CD14-positive monocyte (primary cell): ENCODE measurements at regions not wholly inside any gene's neighbourhood (a gene's known extent, or its start where the extent isn't known, plus 50 kb on each side); places are given as distances from the start of the nearest gene placed in this dataset.

Experiments used
- DNase-seq, 3 donors: peaks; one replicate each; pipeline ENCODE4 v3.0.0-alpha.2; 2011 to 2022
- H2AFZ ChIP-seq: 2 replicates; pipeline ENCODE4 v1.6.0; 2012; ENCODE audit warnings: mild to moderate bottlenecking, low read depth, low read length, inconsistent platforms; ENCODE audit not compliant: insufficient read depth, poor library complexity, severe bottlenecking
- H3K27ac ChIP-seq, 2 donors: 1 replicate in 1 of 2; 2 replicates in 1 of 2; pipeline ENCODE4 v1.5.1; 2012 to 2013; ENCODE audit warnings: low read length in 2 of 2, control low read depth in 1 of 2, inconsistent platforms in 1 of 2, low read depth in 1 of 2, mild to moderate bottlenecking in 1 of 2
- H3K27me3 ChIP-seq, 2 donors: one replicate each; pipeline versions ENCODE4 v1.6.0 to v1.6.1; 2011 to 2013; ENCODE audit warnings: low read length in 2 of 2; ENCODE audit not compliant: control insufficient read depth in 2 of 2, insufficient read depth in 2 of 2
- H3K36me3 ChIP-seq, 2 donors: replicated peaks in 1 of 2; 1 replicate in 1 of 2; 2 replicates in 1 of 2; pipeline versions ENCODE4 v1.5.1 to v1.6.1; 2012 to 2013; ENCODE audit warnings: low read length in 2 of 2, control low read depth in 1 of 2, inconsistent platforms in 1 of 2, mild to moderate bottlenecking in 1 of 2; ENCODE audit not compliant: insufficient read depth in 2 of 2, control insufficient read depth in 1 of 2
- H3K4me1 ChIP-seq, 2 donors: 1 replicate in 1 of 2; 2 replicates in 1 of 2; pipeline versions ENCODE4 v1.5.1 to v1.6.1; 2012 to 2013; ENCODE audit warnings: low read length in 2 of 2, control low read depth in 1 of 2, inconsistent platforms in 1 of 2, mild to moderate bottlenecking in 1 of 2, moderate library complexity in 1 of 2; ENCODE audit not compliant: insufficient read depth in 2 of 2, control insufficient read depth in 1 of 2
- H3K4me2 ChIP-seq: replicated peaks from 2 replicates; pipeline ENCODE3; 2012; ENCODE audit warnings: low read length, moderate library complexity, mild to moderate bottlenecking; ENCODE audit not compliant: poor library complexity, severe bottlenecking; ENCODE audit errors: extremely low read depth
- H3K4me3 ChIP-seq, 3 experiments: fragments of 200-600 bp in 1 of 3; sonication (generic) in 1 of 3; replicated peaks in 1 of 3; 1 replicate in 2 of 3; 2 replicates in 1 of 3; pipeline ENCODE4 v1.5.1; 2011 to 2013; ENCODE audit warnings: low read length in 3 of 3, mild to moderate bottlenecking in 3 of 3, control low read depth in 2 of 3, low read depth in 2 of 3, inconsistent platforms in 1 of 3, moderate library complexity in 1 of 3
- H3K79me2 ChIP-seq: 2 replicates; pipeline ENCODE4 v1.6.0; 2012; ENCODE audit warnings: mild to moderate bottlenecking, control low read depth, inconsistent platforms, low read length, moderate library complexity; ENCODE audit not compliant: insufficient read depth
- H3K9ac ChIP-seq: 2 replicates; pipeline ENCODE4 v1.6.0; 2017; ENCODE audit warnings: low read length, mild to moderate bottlenecking; ENCODE audit not compliant: insufficient read depth, poor library complexity, severe bottlenecking
- H3K9me3 ChIP-seq, 2 donors: replicated peaks in 1 of 2; 1 replicate in 1 of 2; 2 replicates in 1 of 2; pipeline versions ENCODE4 v1.5.1 to v1.6.1; 2012 to 2013; ENCODE audit warnings: low read length in 2 of 2, control low read depth in 1 of 2; ENCODE audit not compliant: control insufficient read depth in 1 of 2, insufficient read depth in 1 of 2
- H4K20me1 ChIP-seq: 2 replicates; pipeline ENCODE4 v1.6.0; 2012; ENCODE audit warnings: mild to moderate bottlenecking, low read length, control low read depth, moderate library complexity; ENCODE audit not compliant: insufficient read depth
- H3K27ac Mint-ChIP-seq, 7 donors: one replicate each; pipeline ENCODE4 v1.8.0; 2020; ENCODE audit warnings: mild to moderate bottlenecking in 7 of 7, mixed read lengths in 7 of 7, moderate library complexity in 6 of 7, inconsistent platforms in 2 of 7
- H3K27me3 Mint-ChIP-seq, 3 donors: one replicate each; pipeline ENCODE4 v1.8.0; 2021 to 2022; ENCODE audit warnings: low read depth in 3 of 3, mild to moderate bottlenecking in 3 of 3, mixed read lengths in 3 of 3, moderate library complexity in 3 of 3, inconsistent platforms in 1 of 3
- H3K36me3 Mint-ChIP-seq, 2 donors: one replicate each; pipeline ENCODE4 v1.8.0; 2020; ENCODE audit warnings: mixed read lengths in 2 of 2, inconsistent platforms in 1 of 2, mild to moderate bottlenecking in 1 of 2
- H3K4me1 Mint-ChIP-seq: one replicate; pipeline ENCODE4 v1.8.0; 2020; ENCODE audit warnings: mild to moderate bottlenecking, mixed read lengths
- H3K4me3 Mint-ChIP-seq, 2 donors: one replicate each; pipeline ENCODE4 v1.8.0; 2020; ENCODE audit warnings: mild to moderate bottlenecking in 2 of 2, mixed read lengths in 2 of 2, moderate library complexity in 1 of 2
- H3K9me3 Mint-ChIP-seq, 7 donors: one replicate each; pipeline ENCODE4 v1.8.0; 2020 to 2022; ENCODE audit warnings: mixed read lengths in 7 of 7, mild to moderate bottlenecking in 6 of 7, moderate library complexity in 6 of 7, inconsistent platforms in 2 of 7
- CTCF ChIP-seq: fragments of 200-600 bp; IDR thresholded peaks from one replicate; pipeline ENCODE4 v1.8.0; 2022; ENCODE audit warnings: antibody characterized with exemption, mild to moderate bottlenecking
- WGBS: methylation state at CpG from one replicate; pipeline ENCODE4 v1.1.5; 2013; ENCODE audit warnings: missing lambda C conversion rate; ENCODE audit not compliant: insufficient coverage; 5-methylcytosine and 5-hydroxymethylcytosine counted together
- intact Hi-C, 2 donors: fragments of 100-400 bp; cut with micrococcal nuclease; formaldehyde crosslinking; loops; one replicate each; pipeline versions ENCODE4 v1.15.0 to v1.15.1; 2023

DNA sequence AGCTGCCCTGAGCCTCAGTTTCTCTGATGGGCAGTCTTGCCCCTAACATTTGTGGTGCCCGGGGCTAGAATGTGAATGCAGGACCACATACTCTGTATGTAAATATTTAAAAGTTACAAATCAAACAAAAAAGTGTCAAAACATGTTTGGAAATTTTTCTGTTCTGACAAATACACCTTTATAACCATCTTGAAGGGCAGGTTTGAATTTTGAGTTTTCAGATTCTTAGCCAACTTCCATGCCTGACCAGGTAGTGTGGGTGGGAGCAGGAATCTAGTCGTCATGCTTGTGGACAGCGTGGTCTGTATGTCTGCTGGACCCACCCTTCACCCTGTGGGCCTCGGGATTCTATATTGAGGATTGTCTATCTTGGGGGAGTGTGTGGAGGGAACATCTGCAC lies 325.1 kb downstream of the SOX4 start:
- Histone ChIP-seq H3K9me3 (no peaks in the 10 kb centered on the region), H3K36me3 (no peaks in the 10 kb centered on the region), H3K27me3 (no peaks in the 10 kb centered on the region), H3K9ac (no peak overlapping the region), H3K4me1 (peaks cover 4 to 6% of the 10 kb centered on the region in 2 donors), H3K4me2 (no peak overlapping the region), H3K27ac (no peak overlapping the region), H3K79me2 (no peaks in the 10 kb centered on the region), H3K4me3 (no peak overlapping the region), H4K20me1 (no peaks in the 10 kb centered on the region), H2AFZ (no peak overlapping the region)
- intact Hi-C loops, result loop anchor here in 1 of 2 donors (10.0 kb wide), 1 partner anchor 54 kb away; no protein-coding TSS in a partner anchor
- no peak overlapping the region for H3K27ac Mint-ChIP-seq
- peaks cover 0 to 7% (median 0%) of the 10 kb centered on the region in 7 donors for H3K9me3 Mint-ChIP-seq
- DNase-seq, result no peak
- no peak for TF ChIP-seq CTCF
- H3K36me3 Mint-ChIP-seq, result no peaks in the 10 kb centered on the region
- H3K27me3 Mint-ChIP-seq, result peaks cover 0 to 3% (median 0%) of the 10 kb centered on the region in 3 donors
- H3K4me1 Mint-ChIP-seq, result peaks cover 12% of the 10 kb centered on the region
- 94% methylated on average over 3 of the region's 4 CpGs for whole genome bisulfite sequencing
- H3K4me3 Mint-ChIP-seq, result no peak overlapping the region

DNA sequence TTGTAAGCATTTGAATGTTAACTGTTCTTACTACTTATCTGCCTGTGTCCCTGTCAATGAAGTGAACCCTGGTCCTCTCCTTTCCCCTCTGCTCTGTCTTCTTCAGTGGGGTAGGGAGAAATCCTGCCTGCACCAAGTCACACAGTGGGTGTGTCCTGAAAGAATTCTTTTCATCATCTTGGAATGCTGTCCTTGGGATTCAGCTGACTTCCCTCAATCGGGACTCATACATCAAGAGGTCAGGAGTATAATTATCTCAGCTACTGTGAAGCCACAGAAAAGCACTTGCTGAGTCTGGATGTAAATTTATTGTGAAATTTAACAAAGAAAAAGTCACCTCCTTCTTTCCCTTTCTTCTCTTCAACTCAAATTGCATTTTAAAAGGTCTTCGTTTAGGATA lies 328.5 kb downstream of the SOX4 start:
- Histone ChIP-seq H3K9me3 (no peaks in the 10 kb centered on the region), H3K9ac (no peak overlapping the region), H3K4me2 (no peak overlapping the region), H2AFZ (no peak overlapping the region), H3K4me3 (no peak overlapping the region), H3K27me3 (no peaks in the 10 kb centered on the region), H3K36me3 (no peaks in the 10 kb centered on the region), H4K20me1 (no peaks in the 10 kb centered on the region), H3K4me1 (peaks cover 5 to 9% of the 10 kb centered on the region in 2 donors), H3K27ac (no peak overlapping the region), H3K79me2 (no peaks in the 10 kb centered on the region)
- no CpG with 5 or more reads among the region's 2 CpGs for WGBS
- Mint-ChIP-seq H3K27me3 (peaks cover 0 to 2% (median 0%) of the 10 kb centered on the region in 3 donors), H3K27ac (no peak overlapping the region), H3K9me3 (peaks cover 0 to 7% (median 0%) of the 10 kb centered on the region in 7 donors), H3K4me3 (no peak overlapping the region), H3K36me3 (no peaks in the 10 kb centered on the region), H3K4me1 (peaks cover 8% of the 10 kb centered on the region)
- DNase-seq, result no peak
- intact Hi-C loops, result no loop called here
- no peak for TF ChIP-seq CTCF
